Esophagus squamous epithelium (tissue), 5 donors: ENCODE measurements at regions not wholly inside any gene's neighbourhood (a gene's known extent, or its start where the extent isn't known, plus 50 kb on each side); places are given as distances from the start of the nearest gene placed in this dataset.

Source experiments
- DNase-seq: peaks from one replicate; lab custom pipeline; 2025; lab: John Stamatoyannopoulos, UW
- H3K27ac ChIP-seq, 4 donors: fragments of 200-600 bp; sonication (generic); one replicate each; pipeline ENCODE4 v1.5.1; 2016 to 2019; ENCODE audit warnings: mild to moderate bottlenecking in 1 of 4
- H3K27me3 ChIP-seq, 4 donors: fragments of 200-600 bp; sonication (generic); 1 replicate in 3 of 4; 2 replicates in 1 of 4; pipeline versions ENCODE4 v1.5.1 to v1.6.0; 2017 to 2021; ENCODE audit warnings: antibody characterized with exemption in 1 of 4
- H3K36me3 ChIP-seq, 3 donors: fragments of 200-600 bp; sonication (generic); one replicate each; pipeline ENCODE4 v1.5.1; 2016 to 2019
- H3K4me1 ChIP-seq, 3 donors: fragments of 200-600 bp; sonication (generic); one replicate each; pipeline ENCODE4 v1.5.1; 2017 to 2019
- H3K4me3 ChIP-seq, 4 donors: fragments of 200-600 bp; sonication (generic); 1 replicate in 3 of 4; 2 replicates in 1 of 4; pipeline ENCODE4 v1.5.1; 2016 to 2019; ENCODE audit warnings: mild to moderate bottlenecking in 2 of 4, moderate library complexity in 1 of 4
- H3K9me3 ChIP-seq, 3 donors: fragments of 200-600 bp; sonication (generic); one replicate each; pipeline ENCODE4 v1.5.1; 2016 to 2019
- POLR2A ChIP-seq, 4 donors: fragments of 450-650 bp; IDR thresholded peaks; one replicate each; pipeline ENCODE4 v1.6.1; 2017; ENCODE audit warnings: antibody characterized with exemption in 4 of 4, mild to moderate bottlenecking in 4 of 4, moderate library complexity in 3 of 4
- WGBS, 2 donors: methylation state at CpG; one replicate each; pipeline ENCODE4 v1.1.5; 2018; 5-methylcytosine and 5-hydroxymethylcytosine counted together
- intact Hi-C: fragments of 100-400 bp; cut with DNase I; formaldehyde crosslinking; loops from one replicate; pipeline ENCODE4 v1.15.0; 2022
- TF ChIP-seq, protein P1 (sequence below), 6 experiments: fragments of 450-650 bp in 4 of 6; fragments of 200-600 bp in 2 of 6; sonication (generic) in 2 of 6; IDR thresholded peaks; one replicate each; pipeline ENCODE4 v1.5.1; 2016 to 2019; ENCODE audit warnings: antibody characterized with exemption in 6 of 6, mild to moderate bottlenecking in 4 of 6, moderate library complexity in 4 of 6
- donor health status: DM: yes; HTN: yes; CAD: no.

DNA sequence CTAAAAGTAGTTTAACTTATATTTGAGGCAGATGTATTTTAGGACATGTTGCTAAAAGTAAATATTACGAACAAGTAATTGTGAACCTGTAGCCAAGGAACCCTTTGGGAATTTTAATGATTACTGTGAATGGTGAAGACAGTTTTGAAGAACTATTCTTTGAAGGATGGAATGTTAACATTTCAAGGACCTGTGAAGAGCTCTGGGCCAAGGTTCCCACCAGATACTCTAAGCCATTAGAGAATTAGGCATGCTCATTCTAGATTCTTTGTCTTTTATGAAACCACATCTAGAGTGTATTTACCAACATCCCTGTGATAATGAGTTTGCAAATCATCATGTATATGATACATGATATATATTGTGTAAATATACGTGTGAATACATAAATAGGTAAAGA lies 99.8 kb downstream of the SEPTIN7 start:
- H3K9me3 ChIP-seq = no peaks in the 10 kb centered on the region
- no peaks in the 10 kb centered on the region for H3K27me3 ChIP-seq
- H3K4me3 ChIP-seq = no peak overlapping the region
- H3K27ac ChIP-seq = no peak overlapping the region
- H3K36me3 ChIP-seq = peaks cover 0 to 76% (median 0%) of the 10 kb centered on the region in 3 donors
- WGBS, 2 donors = 90 to 92% methylated on average over 2 of the region's 2 CpGs
- no peak for TF ChIP-seq POLR2A (IDR thresholded peaks at IDR 0.05)
- TF ChIP-seq, protein P1, sequence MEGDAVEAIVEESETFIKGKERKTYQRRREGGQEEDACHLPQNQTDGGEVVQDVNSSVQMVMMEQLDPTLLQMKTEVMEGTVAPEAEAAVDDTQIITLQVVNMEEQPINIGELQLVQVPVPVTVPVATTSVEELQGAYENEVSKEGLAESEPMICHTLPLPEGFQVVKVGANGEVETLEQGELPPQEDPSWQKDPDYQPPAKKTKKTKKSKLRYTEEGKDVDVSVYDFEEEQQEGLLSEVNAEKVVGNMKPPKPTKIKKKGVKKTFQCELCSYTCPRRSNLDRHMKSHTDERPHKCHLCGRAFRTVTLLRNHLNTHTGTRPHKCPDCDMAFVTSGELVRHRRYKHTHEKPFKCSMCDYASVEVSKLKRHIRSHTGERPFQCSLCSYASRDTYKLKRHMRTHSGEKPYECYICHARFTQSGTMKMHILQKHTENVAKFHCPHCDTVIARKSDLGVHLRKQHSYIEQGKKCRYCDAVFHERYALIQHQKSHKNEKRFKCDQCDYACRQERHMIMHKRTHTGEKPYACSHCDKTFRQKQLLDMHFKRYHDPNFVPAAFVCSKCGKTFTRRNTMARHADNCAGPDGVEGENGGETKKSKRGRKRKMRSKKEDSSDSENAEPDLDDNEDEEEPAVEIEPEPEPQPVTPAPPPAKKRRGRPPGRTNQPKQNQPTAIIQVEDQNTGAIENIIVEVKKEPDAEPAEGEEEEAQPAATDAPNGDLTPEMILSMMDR (IDR thresholded peaks at IDR 0.05) = no peak
- DNase-seq = no peak
- intact Hi-C loops = no loop called here
- H3K4me1 ChIP-seq = peaks cover 0 to 3% (median 0%) of the 10 kb centered on the region in 3 donors

DNA sequence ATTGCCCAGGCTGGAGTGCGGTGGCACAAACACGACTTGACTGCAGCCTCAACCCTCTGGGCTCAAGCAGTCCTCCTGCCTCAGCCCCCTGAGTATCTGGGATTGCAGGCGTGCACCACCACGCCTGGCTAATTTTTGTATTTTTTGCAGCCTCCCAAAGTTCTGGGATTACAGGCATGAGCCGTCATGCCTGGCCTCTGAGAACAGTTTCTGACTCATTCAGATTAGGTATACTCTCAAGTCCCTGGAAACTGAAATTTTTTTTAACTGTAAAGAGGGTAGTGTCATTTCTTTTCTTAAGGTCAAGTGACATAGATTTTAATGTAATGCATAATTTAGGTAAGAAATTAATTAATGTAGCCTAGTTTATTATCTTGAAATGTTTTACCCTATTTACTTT lies 104.7 kb downstream of the SEPTIN7 start:
- intact Hi-C loops = no loop called here
- TF ChIP-seq POLR2A (IDR thresholded peaks at IDR 0.05) = no peak
- TF ChIP-seq, protein P1 (IDR thresholded peaks at IDR 0.05) = no peak

DNA sequence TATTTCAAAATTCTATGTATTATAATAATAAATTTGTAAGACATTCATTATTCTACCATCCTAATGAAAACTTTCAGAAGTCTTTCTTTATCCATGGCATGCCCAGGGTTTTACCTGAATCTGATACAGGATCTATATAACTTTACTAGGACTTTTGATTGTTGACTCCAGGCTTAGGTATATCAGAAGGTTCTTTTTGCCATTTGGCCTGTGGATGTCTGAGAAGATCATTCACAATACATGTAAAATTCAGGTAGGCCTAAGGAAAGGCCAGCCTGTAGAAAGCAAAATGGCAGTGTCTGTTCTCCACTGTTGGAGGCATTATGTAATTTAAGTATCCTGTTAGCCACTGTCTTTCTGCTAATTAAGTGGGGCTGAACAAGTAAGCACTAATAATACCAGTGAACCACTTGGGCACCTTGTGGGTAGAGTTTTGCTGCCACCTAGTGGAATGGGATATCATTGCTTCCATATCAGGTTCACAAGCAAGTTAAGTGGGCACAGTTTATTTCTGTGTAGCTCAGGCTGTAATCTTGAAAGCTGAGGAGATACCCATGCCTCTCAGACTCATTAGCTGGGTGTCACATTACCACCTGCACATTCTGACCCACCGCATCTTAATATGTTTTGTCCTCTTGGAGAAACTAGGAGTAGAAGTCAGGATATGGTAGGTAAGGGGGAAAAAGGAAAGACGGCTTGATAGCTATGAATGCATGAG lies 105.5 kb downstream of the SEPTIN7 start:
- no peaks in the 10 kb centered on the region for H3K27me3 ChIP-seq
- 52 to 55% methylated on average over 2 of the region's 2 CpGs for WGBS, 2 donors
- peak overlapping the region in 2 of 4 donors; percentile 16 to 47 for H3K27ac ChIP-seq
- no peak overlapping the region for H3K4me3 ChIP-seq
- intact Hi-C loops = no loop called here
- H3K36me3 ChIP-seq = peaks cover 0 to 43% (median 0%) of the 10 kb centered on the region in 3 donors
- no peaks in the 10 kb centered on the region for H3K9me3 ChIP-seq
- H3K4me1 ChIP-seq = peaks cover 0 to 19% (median 0%) of the 10 kb centered on the region in 3 donors
- TF ChIP-seq, protein P1 (IDR thresholded peaks at IDR 0.05) = peak; percentile 70 to 94 (median 92)
- TF ChIP-seq POLR2A (IDR thresholded peaks at IDR 0.05) = no peak
- DNase-seq = no peak

More for the DNA sequence above, 104.7 kb downstream of the SEPTIN7 start:
- Histone ChIP-seq H3K36me3 (peaks cover 0 to 51% (median 0%) of the 10 kb centered on the region in 3 donors), H3K9me3 (no peaks in the 10 kb centered on the region), H3K27me3 (no peaks in the 10 kb centered on the region), H3K4me3 (no peak overlapping the region), H3K27ac (peak overlapping the region in 1 of 4 donors; percentile 16), H3K4me1 (peaks cover 0 to 19% (median 0%) of the 10 kb centered on the region in 3 donors)
- DNase-seq = no peak
- 24 to 52% methylated on average over 3 to 5 of the region's 5 CpGs for WGBS, 2 donors

DNA sequence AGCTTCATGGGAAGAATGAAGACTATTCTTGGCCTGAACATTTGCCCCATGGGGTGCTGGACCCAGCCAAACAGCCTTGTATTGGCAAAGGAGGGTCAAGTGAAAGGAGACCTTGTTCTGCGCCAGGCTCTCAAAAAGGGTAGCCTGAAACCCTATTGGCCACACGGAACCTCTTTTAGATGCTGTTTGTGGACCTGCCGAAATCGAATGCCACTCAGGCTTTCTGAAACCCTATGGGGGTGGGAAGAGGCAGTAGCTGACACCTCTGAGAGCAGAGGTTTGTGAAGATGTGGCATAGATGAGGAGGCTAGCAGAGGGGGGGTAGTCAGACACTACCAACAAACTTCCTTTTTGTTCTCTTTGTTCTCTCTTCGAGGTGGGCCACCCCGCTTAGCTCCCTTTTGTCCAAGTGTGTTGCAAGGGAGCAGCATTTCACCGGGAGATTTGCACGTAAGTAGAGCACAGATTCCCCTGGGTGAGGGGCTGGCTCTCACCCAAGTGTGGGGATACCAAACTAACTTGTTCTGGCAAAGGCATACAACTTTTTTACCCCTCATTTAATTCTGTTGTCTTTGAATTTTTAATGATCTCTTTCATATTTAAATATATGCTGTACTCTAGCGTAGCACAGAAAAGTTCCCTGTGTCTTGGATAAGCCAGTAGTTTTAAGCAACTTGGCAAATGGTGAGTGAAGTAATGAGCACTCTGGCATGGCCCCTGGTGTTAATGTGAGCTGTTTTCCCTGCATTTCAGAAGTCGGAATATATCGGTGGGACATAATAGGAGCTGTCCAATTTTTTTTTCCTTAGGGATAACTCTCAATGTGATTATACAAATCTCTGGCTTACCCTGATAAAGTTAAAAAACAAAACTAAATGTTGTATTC lies 107.7 kb downstream of the SEPTIN7 start:
- Histone ChIP-seq H3K27me3 (no peaks in the 10 kb centered on the region), H3K9me3 (no peaks in the 10 kb centered on the region), H3K36me3 (peaks cover 0 to 21% (median 0%) of the 10 kb centered on the region in 3 donors), H3K4me3 (no peak overlapping the region), H3K27ac (no peak overlapping the region), H3K4me1 (peaks cover 0 to 19% (median 0%) of the 10 kb centered on the region in 3 donors)
- intact Hi-C loops = no loop called here
- no peak for TF ChIP-seq POLR2A (IDR thresholded peaks at IDR 0.05)
- TF ChIP-seq, protein P1 (IDR thresholded peaks at IDR 0.05) = no peak
- 39 to 56% methylated on average over 10 to 11 of the region's 11 CpGs for WGBS, 2 donors
- no peak for DNase-seq
